ENCODE measurements at regions not wholly inside any gene's neighbourhood (a gene's known extent, or its start where the extent isn't known, plus 50 kb on each side); places are given as distances from the start of the nearest gene placed in this dataset.
"Not testable (repeated sequence)": the region's sequence is repeated elsewhere in the genome, so short reads cannot be mapped to it uniquely, and the experiment has no call there.

- Mint-ChIP-seq H3K36me3 (ENCODE audit: insufficient read depth) (peaks cover 1% of the 10 kb centered on the region), H3K27me3 (no peaks in the 10 kb centered on the region)
These were observed 528.9 kb downstream of the TMEM121 start for GRCh38 chr14:106055289-106055688.

DNA sequence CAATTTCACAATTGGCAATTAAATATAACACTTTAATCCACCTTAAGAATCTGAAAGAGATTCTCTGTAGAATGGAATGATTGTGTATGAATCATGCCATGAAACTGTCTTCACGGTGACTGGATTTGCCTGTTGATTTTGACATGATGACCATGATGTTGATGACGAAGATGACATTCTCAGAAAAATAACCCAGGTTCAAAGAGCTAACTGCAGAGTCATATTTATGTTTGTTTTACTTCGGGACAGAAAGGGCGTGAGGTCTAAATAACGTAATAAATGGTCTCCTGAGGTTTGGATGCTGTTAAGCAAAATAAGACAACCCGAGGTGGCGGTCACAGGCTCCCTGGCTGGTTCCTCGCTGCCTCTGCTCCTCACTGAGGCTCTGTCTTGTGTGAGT lies 532.0 kb downstream of the TMEM121 start:
- no peak for DNase-seq (ENCODE audit: low spot score, unreplicated experiment)
- H3K27ac Mint-ChIP-seq, result no peak overlapping the region
- H3K4me1 Mint-ChIP-seq (ENCODE audit: low read depth), result no peaks in the 10 kb centered on the region
- peaks cover 1% of the 10 kb centered on the region for H3K36me3 Mint-ChIP-seq (ENCODE audit: insufficient read depth)
- peaks cover 57% of the 10 kb centered on the region for H3K9me3 Mint-ChIP-seq (ENCODE audit: low read depth)
- TF ChIP-seq, protein P1, sequence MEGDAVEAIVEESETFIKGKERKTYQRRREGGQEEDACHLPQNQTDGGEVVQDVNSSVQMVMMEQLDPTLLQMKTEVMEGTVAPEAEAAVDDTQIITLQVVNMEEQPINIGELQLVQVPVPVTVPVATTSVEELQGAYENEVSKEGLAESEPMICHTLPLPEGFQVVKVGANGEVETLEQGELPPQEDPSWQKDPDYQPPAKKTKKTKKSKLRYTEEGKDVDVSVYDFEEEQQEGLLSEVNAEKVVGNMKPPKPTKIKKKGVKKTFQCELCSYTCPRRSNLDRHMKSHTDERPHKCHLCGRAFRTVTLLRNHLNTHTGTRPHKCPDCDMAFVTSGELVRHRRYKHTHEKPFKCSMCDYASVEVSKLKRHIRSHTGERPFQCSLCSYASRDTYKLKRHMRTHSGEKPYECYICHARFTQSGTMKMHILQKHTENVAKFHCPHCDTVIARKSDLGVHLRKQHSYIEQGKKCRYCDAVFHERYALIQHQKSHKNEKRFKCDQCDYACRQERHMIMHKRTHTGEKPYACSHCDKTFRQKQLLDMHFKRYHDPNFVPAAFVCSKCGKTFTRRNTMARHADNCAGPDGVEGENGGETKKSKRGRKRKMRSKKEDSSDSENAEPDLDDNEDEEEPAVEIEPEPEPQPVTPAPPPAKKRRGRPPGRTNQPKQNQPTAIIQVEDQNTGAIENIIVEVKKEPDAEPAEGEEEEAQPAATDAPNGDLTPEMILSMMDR (IDR thresholded peaks at IDR 0.05; ENCODE audit: unreplicated experiment), result no peak
- H3K4me3 Mint-ChIP-seq (ENCODE audit: low read depth), result no peak overlapping the region
- no peaks in the 10 kb centered on the region for H3K27me3 Mint-ChIP-seq

More at GRCh38 chr14:106055289-106055688, 528.9 kb downstream of the TMEM121 start:
- peaks cover 55% of the 10 kb centered on the region for H3K9me3 Mint-ChIP-seq (ENCODE audit: low read depth)
- H3K4me3 Mint-ChIP-seq (ENCODE audit: low read depth), result no peak overlapping the region
- no peaks in the 10 kb centered on the region for H3K4me1 Mint-ChIP-seq (ENCODE audit: low read depth)
- TF ChIP-seq, protein P1 (IDR thresholded peaks at IDR 0.05; ENCODE audit: unreplicated experiment), result no peak
- no peak for DNase-seq (ENCODE audit: low spot score, unreplicated experiment)
- H3K27ac Mint-ChIP-seq, result no peak overlapping the region

DNA sequence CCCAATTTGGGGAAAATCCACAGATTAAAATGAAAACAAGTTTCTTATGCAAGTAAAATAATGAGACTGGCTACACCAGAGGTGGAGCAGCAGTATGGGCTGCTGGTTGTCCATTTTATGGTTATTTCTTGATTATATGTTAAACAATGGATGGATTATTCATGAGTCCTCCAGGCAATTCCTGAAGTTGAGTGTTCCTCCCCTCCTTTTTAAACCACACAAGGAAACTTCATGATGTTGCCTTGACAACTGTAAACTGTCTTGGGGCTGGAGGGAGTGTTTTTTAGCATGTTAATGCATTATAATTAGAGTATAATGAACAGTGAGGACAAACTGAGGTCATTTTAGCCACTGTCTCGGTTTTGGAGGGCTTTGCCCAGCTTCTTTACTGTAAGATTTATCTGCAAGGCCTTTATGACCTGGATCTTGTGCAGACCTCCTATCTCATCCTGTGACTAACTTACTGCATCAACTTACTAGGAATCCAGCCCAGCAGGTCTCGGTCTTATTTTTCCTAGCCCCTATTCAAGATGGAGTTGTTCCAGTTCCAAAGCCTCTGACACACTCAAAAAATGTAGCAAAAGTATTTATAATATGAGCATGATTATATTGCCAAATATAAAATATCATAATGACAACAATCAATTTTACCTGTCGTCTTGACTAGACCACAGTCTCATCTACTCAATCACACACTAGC lies 534.0 kb downstream of the TMEM121 start:
- Mint-ChIP-seq H3K9me3 (ENCODE audit: low read depth) (peaks cover 62% of the 10 kb centered on the region), H3K4me1 (ENCODE audit: low read depth) (no peaks in the 10 kb centered on the region), H3K36me3 (ENCODE audit: insufficient read depth) (peaks cover 3% of the 10 kb centered on the region), H3K27me3 (no peaks in the 10 kb centered on the region), H3K4me3 (ENCODE audit: low read depth) (no peak overlapping the region), H3K27ac (no peak overlapping the region)
- DNase-seq (ENCODE audit: low spot score, unreplicated experiment), result no peak
- TF ChIP-seq, protein P1 (IDR thresholded peaks at IDR 0.05; ENCODE audit: unreplicated experiment), result no peak

GRCh38 chr14:106061877-106062500 lies 535.6 kb downstream of the TMEM121 start:
- H3K27ac Mint-ChIP-seq; H3K4me3 Mint-ChIP-seq (ENCODE audit: low read depth); DNase-seq (ENCODE audit: low spot score, unreplicated experiment); H3K4me1 Mint-ChIP-seq (ENCODE audit: low read depth); H3K27me3 Mint-ChIP-seq; H3K36me3 Mint-ChIP-seq (ENCODE audit: insufficient read depth): not testable (repeated sequence)
- peaks cover 71% of the 10 kb centered on the region for H3K9me3 Mint-ChIP-seq (ENCODE audit: low read depth)

- Mint-ChIP-seq H3K4me1 (ENCODE audit: low read depth) (no peaks in the 10 kb centered on the region), H3K27ac (no peak overlapping the region), H3K4me3 (ENCODE audit: low read depth) (no peak overlapping the region), H3K36me3 (ENCODE audit: insufficient read depth) (peaks cover 3% of the 10 kb centered on the region), H3K27me3 (no peaks in the 10 kb centered on the region), H3K9me3 (ENCODE audit: low read depth) (peaks cover 70% of the 10 kb centered on the region)
- TF ChIP-seq, protein P1 (IDR thresholded peaks at IDR 0.05; ENCODE audit: unreplicated experiment), result no peak
- DNase-seq (ENCODE audit: low spot score, unreplicated experiment), result no peak
These were observed 536.3 kb downstream of the TMEM121 start for GRCh38 chr14:106062502-106063272.

Data from progenitor cell of endocrine pancreas (in vitro differentiated cells).